ENCODE measurements at regions not wholly inside any gene's neighbourhood (a gene's known extent, or its start where the extent isn't known, plus 50 kb on each side); places are given as distances from the start of the nearest gene placed in this dataset.

- Mint-ChIP-seq H3K27ac (ENCODE audit: unreplicated experiment) (no peak overlapping the region), H3K4me1 (ENCODE audit: unreplicated experiment) (peaks cover 7% of the 10 kb centered on the region), H3K4me3 (ENCODE audit: unreplicated experiment) (no peak overlapping the region), H3K36me3 (ENCODE audit: low read depth, unreplicated experiment) (no peaks in the 10 kb centered on the region), H3K27me3 (ENCODE audit: unreplicated experiment) (peaks cover 2% of the 10 kb centered on the region), H3K9me3 (ENCODE audit: unreplicated experiment) (no peaks in the 10 kb centered on the region)
- DNase-seq (ENCODE audit: low spot score): peak; percentile 64
- peak; percentile 71 for TF ChIP-seq CTCF (IDR thresholded peaks at IDR 0.05; ENCODE audit: unreplicated experiment)
Measured at GRCh38 chr1:244210884-244211558, 159.9 kb downstream of the ZBTB18 start.

- no peak for DNase-seq (ENCODE audit: low spot score)
- H3K27ac Mint-ChIP-seq (ENCODE audit: unreplicated experiment): peak overlapping the region; percentile 44
- H3K9me3 Mint-ChIP-seq (ENCODE audit: unreplicated experiment): no peaks in the 10 kb centered on the region
- H3K4me1 Mint-ChIP-seq (ENCODE audit: unreplicated experiment): peaks cover 7% of the 10 kb centered on the region
- peaks cover 2% of the 10 kb centered on the region for H3K27me3 Mint-ChIP-seq (ENCODE audit: unreplicated experiment)
- H3K36me3 Mint-ChIP-seq (ENCODE audit: low read depth, unreplicated experiment): no peaks in the 10 kb centered on the region
- H3K4me3 Mint-ChIP-seq (ENCODE audit: unreplicated experiment): no peak overlapping the region
- no peak for TF ChIP-seq CTCF (IDR thresholded peaks at IDR 0.05; ENCODE audit: unreplicated experiment)
Measured at GRCh38 chr1:244211559-244211944, 160.5 kb downstream of the ZBTB18 start.

- Mint-ChIP-seq H3K9me3 (ENCODE audit: unreplicated experiment) (no peaks in the 10 kb centered on the region), H3K36me3 (ENCODE audit: low read depth, unreplicated experiment) (no peaks in the 10 kb centered on the region), H3K27ac (ENCODE audit: unreplicated experiment) (no peak overlapping the region), H3K4me1 (ENCODE audit: unreplicated experiment) (peaks cover 4% of the 10 kb centered on the region), H3K4me3 (ENCODE audit: unreplicated experiment) (no peak overlapping the region), H3K27me3 (ENCODE audit: unreplicated experiment) (peaks cover 2% of the 10 kb centered on the region)
- TF ChIP-seq CTCF (IDR thresholded peaks at IDR 0.05; ENCODE audit: unreplicated experiment): no peak
- no peak for DNase-seq (ENCODE audit: low spot score)
Measured at GRCh38 chr1:244212219-244212618, 161.1 kb downstream of the ZBTB18 start.

GRCh38 chr1:244212797-244213475 lies 161.9 kb downstream of the ZBTB18 start:
- no peak for DNase-seq (ENCODE audit: low spot score)
- peaks cover 2% of the 10 kb centered on the region for H3K27me3 Mint-ChIP-seq (ENCODE audit: unreplicated experiment)
- no peaks in the 10 kb centered on the region for H3K9me3 Mint-ChIP-seq (ENCODE audit: unreplicated experiment)
- no peak overlapping the region for H3K4me3 Mint-ChIP-seq (ENCODE audit: unreplicated experiment)
- no peak overlapping the region for H3K27ac Mint-ChIP-seq (ENCODE audit: unreplicated experiment)
- peaks cover 4% of the 10 kb centered on the region for H3K4me1 Mint-ChIP-seq (ENCODE audit: unreplicated experiment)
- no peak for TF ChIP-seq CTCF (IDR thresholded peaks at IDR 0.05; ENCODE audit: unreplicated experiment)
- H3K36me3 Mint-ChIP-seq (ENCODE audit: low read depth, unreplicated experiment): no peaks in the 10 kb centered on the region

Measured in endothelial cell (in vitro differentiated cells).